AG09309 (cell line): ENCODE measurements at regions not wholly inside any gene's neighbourhood (a gene's known extent, or its start where the extent isn't known, plus 50 kb on each side); places are given as distances from the start of the nearest gene placed in this dataset.

ENCODE experiments used
- DNase-seq: peaks from one replicate; pipeline ENCODE4 v3.0.0-alpha.2; 2010; ENCODE audit warnings: low read depth
- H3K4me3 ChIP-seq: 2 replicates; pipeline ENCODE4 v1.5.1; 2011; ENCODE audit warnings: mild to moderate bottlenecking, low read depth, low read length, moderate library complexity; ENCODE audit not compliant: control insufficient read depth
- CTCF ChIP-seq: IDR thresholded peaks from 2 replicates; pipeline ENCODE4 v1.5.1; 2011; ENCODE audit warnings: mild to moderate bottlenecking, low read depth, low read length, inconsistent platforms; ENCODE audit not compliant: insufficient read depth, control insufficient read depth; ENCODE audit errors: missing control alignments

DNA sequence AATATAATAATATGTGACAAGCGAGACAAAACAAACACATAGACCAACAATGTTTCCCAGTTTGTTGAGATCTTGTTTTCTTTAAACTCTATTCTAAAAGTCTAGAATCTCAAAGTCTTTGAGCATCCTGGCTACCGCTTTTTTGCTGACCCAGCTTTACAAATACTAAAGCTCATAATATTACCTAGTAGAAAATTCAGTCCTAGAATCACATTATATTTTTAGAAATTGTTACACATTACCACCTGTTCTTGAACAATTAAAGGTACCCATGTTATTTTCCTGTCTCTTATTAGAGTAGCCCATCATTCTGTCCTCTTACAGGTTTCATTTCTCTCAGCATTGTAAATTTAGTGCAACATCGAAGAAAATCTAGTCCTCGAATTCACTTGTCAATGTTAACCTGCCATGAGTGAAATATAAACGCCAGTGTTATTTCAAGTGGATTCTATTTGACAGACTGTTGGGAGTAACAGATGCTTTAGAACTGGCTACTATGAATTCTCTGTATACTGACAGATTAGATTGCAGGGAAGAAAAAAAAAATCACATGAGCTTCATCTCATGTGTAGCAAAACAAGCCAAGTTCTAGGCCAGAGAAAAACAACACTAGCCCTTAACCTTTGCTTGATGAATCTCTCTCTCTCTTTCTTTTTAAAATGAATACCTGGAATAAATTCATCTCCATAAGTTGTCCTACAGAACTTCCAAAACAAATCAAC is 851.2 kb upstream of the ADAMTS5 start:
- DNase-seq, result no peak
- TF ChIP-seq CTCF, result no peak
- no peak overlapping the region for H3K4me3 ChIP-seq

- no peak for DNase-seq
- no peak for TF ChIP-seq CTCF
- H3K4me3 ChIP-seq, result no peak overlapping the region
Measured at GRCh38 chr21:27817074-27817473, 850.2 kb upstream of the ADAMTS5 start.

DNA sequence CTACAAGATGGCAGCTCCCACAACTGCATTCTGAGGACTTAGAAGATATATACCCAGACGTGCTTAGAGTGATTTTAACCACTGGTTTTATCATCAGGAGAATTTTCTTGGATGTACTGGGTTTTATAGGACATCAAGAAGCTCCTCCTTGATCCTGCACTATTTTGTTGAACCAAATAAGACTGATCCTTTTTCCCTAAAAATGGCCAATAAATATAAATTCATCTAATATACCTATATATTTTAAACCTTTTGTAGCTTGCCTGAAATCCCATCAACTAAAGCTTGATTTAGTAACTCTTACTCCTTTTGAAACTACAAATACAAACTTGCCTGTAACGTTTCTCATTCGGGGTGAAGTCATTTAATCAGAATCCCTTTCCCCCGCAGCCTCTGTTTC is 849.4 kb upstream of the ADAMTS5 start:
- no peak for TF ChIP-seq CTCF
- H3K4me3 ChIP-seq, result no peak overlapping the region
- DNase-seq, result no peak

GRCh38 chr21:27814226-27814625 is 847.3 kb upstream of the ADAMTS5 start:
- no peak overlapping the region for H3K4me3 ChIP-seq
- no peak for TF ChIP-seq CTCF
- no peak for DNase-seq

DNA sequence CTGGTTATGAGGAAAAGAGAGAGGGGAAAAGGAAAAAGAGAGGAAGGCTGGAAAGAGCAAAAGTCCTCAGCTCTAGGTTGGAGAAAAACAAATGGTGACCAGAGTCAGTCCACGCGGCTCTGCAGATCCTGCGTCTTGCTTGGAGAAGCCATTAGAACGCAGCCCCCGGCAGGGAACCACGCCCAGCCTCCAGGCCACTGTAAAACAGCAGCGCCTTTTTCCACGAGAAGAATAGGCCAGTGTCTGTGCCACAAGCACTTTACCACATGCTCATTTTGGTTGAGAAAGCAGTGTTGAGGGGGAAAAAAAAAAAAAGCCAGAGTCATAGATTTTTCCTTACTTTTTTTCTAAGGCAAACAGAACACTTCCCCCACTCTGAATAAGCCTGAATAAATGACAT is 846.9 kb upstream of the ADAMTS5 start:
- DNase-seq, result no peak
- TF ChIP-seq CTCF, result no peak
- no peak overlapping the region for H3K4me3 ChIP-seq

GRCh38 chr21:27813344-27813743 is 846.5 kb upstream of the ADAMTS5 start:
- no peak for DNase-seq
- H3K4me3 ChIP-seq, result no peak overlapping the region
- TF ChIP-seq CTCF, result no peak
